Sigmoid colon (tissue), 6 donors: ENCODE measurements at regions not wholly inside any gene's neighbourhood (a gene's known extent, or its start where the extent isn't known, plus 50 kb on each side); places are given as distances from the start of the nearest gene placed in this dataset.

Source experiments
- DNase-seq: peaks from one replicate; pipeline ENCODE4 v3.0.0-alpha.2; 2019
- H3K27ac ChIP-seq, 4 donors: fragments of 200-600 bp; sonication (generic); one replicate each; pipeline ENCODE4 v1.5.1; 2016 to 2019; ENCODE audit warnings: mild to moderate bottlenecking in 1 of 4
- H3K27me3 ChIP-seq, 3 donors: fragments of 200-600 bp; sonication (generic); one replicate each; pipeline ENCODE4 v1.5.1; 2019; ENCODE audit warnings: mild to moderate bottlenecking in 1 of 3
- H3K36me3 ChIP-seq, 4 donors: fragments of 200-600 bp; sonication (generic); one replicate each; pipeline ENCODE4 v1.5.1; 2016 to 2019
- H3K4me1 ChIP-seq, 4 donors: fragments of 200-600 bp; sonication (generic); one replicate each; pipeline ENCODE4 v1.5.1; 2017 to 2019
- H3K4me3 ChIP-seq, 4 donors: fragments of 200-600 bp; sonication (generic); one replicate each; pipeline ENCODE4 v1.5.1; 2017 to 2019; ENCODE audit warnings: mild to moderate bottlenecking in 2 of 4, moderate library complexity in 1 of 4
- H3K9me3 ChIP-seq, 4 donors: fragments of 200-600 bp in 3 of 4; sonication (generic) in 3 of 4; one replicate each; pipeline versions ENCODE4 v1.5.1 to v1.6.1; 2013 to 2019
- EP300 ChIP-seq, 4 donors: sonication (generic); formaldehyde crosslinking; IDR thresholded peaks; one replicate each; pipeline ENCODE4 v1.6.1; 2017; ENCODE audit warnings: antibody characterized with exemption in 4 of 4
- POLR2A ChIP-seq, 2 donors: fragments of 450-650 bp; IDR thresholded peaks; one replicate each; pipeline ENCODE4 v1.6.1; 2016; ENCODE audit warnings: antibody characterized with exemption in 2 of 2, mild to moderate bottlenecking in 2 of 2, moderate library complexity in 2 of 2
- POLR2AphosphoS5 ChIP-seq, 4 donors: sonication (generic); formaldehyde crosslinking; IDR thresholded peaks; one replicate each; pipeline ENCODE4 v1.6.1; 2017; ENCODE audit warnings: antibody characterized with exemption in 4 of 4
- WGBS, 2 donors: extraction: QIAGEN DNeasy Blood & Tissue Kit; methylation state at CpG; one replicate each; pipeline ENCODE4 v1.1.7; 2013; 5-methylcytosine and 5-hydroxymethylcytosine counted together
- intact Hi-C: fragments of 100-400 bp; cut with DNase I; formaldehyde crosslinking; loops from one replicate; pipeline ENCODE4 v1.15.1; 2023
- TF ChIP-seq, protein P1 (sequence below), 4 experiments: fragments of 450-650 bp in 3 of 4; fragments of 200-600 bp in 1 of 4; IDR thresholded peaks; one replicate each; pipeline ENCODE4 v1.5.1; 2016 to 2019; ENCODE audit warnings: antibody characterized with exemption in 4 of 4, mild to moderate bottlenecking in 3 of 4, moderate library complexity in 2 of 4
- donor health status: healthy with polysubstance abuse.
- donor health status: healthy.

GRCh38 chr2:176818617-176819016 is 394.0 kb upstream of the HNRNPA3 start:
- DNase-seq: no peak
- H3K27ac ChIP-seq: no peak overlapping the region
- TF ChIP-seq, protein P1, sequence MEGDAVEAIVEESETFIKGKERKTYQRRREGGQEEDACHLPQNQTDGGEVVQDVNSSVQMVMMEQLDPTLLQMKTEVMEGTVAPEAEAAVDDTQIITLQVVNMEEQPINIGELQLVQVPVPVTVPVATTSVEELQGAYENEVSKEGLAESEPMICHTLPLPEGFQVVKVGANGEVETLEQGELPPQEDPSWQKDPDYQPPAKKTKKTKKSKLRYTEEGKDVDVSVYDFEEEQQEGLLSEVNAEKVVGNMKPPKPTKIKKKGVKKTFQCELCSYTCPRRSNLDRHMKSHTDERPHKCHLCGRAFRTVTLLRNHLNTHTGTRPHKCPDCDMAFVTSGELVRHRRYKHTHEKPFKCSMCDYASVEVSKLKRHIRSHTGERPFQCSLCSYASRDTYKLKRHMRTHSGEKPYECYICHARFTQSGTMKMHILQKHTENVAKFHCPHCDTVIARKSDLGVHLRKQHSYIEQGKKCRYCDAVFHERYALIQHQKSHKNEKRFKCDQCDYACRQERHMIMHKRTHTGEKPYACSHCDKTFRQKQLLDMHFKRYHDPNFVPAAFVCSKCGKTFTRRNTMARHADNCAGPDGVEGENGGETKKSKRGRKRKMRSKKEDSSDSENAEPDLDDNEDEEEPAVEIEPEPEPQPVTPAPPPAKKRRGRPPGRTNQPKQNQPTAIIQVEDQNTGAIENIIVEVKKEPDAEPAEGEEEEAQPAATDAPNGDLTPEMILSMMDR (IDR thresholded peaks at IDR 0.05): no peak
- TF ChIP-seq POLR2AphosphoS5 (IDR thresholded peaks at IDR 0.05): no peak
- TF ChIP-seq EP300 (IDR thresholded peaks at IDR 0.05): no peak
- TF ChIP-seq POLR2A (IDR thresholded peaks at IDR 0.05): no peak
- WGBS, 2 donors: 73 to 74% methylated on average over 7 of the region's 7 CpGs
- peaks cover 0 to 6% (median 2%) of the 10 kb centered on the region in 4 donors for H3K4me1 ChIP-seq
- H3K9me3 ChIP-seq: no peaks in the 10 kb centered on the region
- H3K4me3 ChIP-seq: no peak overlapping the region
- H3K36me3 ChIP-seq: no peaks in the 10 kb centered on the region
- intact Hi-C loops: loop anchor here (5.0 to 10.0 kb wide), 2 partner anchors 329 to 674 kb away; no protein-coding TSS in a partner anchor
- H3K27me3 ChIP-seq: no peaks in the 10 kb centered on the region

DNA sequence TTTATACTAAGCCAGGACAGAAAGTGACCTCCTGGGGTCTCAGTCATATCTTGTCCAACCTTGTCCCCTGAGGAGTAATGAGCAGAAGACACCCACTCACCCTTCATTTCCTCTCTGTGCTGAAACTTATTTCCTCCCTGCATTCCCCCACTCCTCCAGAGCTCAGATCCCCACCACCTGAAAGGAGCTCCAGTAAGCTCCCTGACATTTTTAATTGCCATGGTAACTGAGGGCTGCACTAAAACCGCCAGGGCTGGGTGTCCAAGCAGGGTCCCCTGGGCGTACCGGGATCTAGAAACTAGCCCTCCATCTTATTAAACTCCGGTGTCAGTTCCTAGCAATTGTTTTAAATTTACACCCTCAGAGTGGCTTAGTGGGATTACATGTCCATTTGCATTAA is 393.3 kb upstream of the HNRNPA3 start:
- no peaks in the 10 kb centered on the region for H3K27me3 ChIP-seq
- no peaks in the 10 kb centered on the region for H3K9me3 ChIP-seq
- intact Hi-C loops: loop anchor here (5.0 to 10.0 kb wide), 2 partner anchors 328 to 675 kb away; no protein-coding TSS in a partner anchor
- DNase-seq: no peak
- H3K4me1 ChIP-seq: peaks cover 0 to 5% (median 2%) of the 10 kb centered on the region in 4 donors
- H3K4me3 ChIP-seq: no peak overlapping the region
- H3K36me3 ChIP-seq: no peaks in the 10 kb centered on the region
- WGBS, 2 donors: 90 to 95% methylated on average over 4 of the region's 4 CpGs
- TF ChIP-seq EP300 (IDR thresholded peaks at IDR 0.05): no peak
- no peak for TF ChIP-seq POLR2AphosphoS5 (IDR thresholded peaks at IDR 0.05)
- no peak for TF ChIP-seq POLR2A (IDR thresholded peaks at IDR 0.05)
- TF ChIP-seq, protein P1 (IDR thresholded peaks at IDR 0.05): no peak
- no peak overlapping the region for H3K27ac ChIP-seq

- intact Hi-C loops: no loop called here
- Histone ChIP-seq H3K27me3 (no peaks in the 10 kb centered on the region), H3K4me1 (no peaks in the 10 kb centered on the region), H3K4me3 (no peak overlapping the region), H3K9me3 (no peaks in the 10 kb centered on the region), H3K27ac (no peak overlapping the region), H3K36me3 (no peaks in the 10 kb centered on the region)
- TF ChIP-seq POLR2A (IDR thresholded peaks at IDR 0.05) (no peak), EP300 (IDR thresholded peaks at IDR 0.05) (no peak), POLR2AphosphoS5 (IDR thresholded peaks at IDR 0.05) (no peak)
- TF ChIP-seq, protein P1 (IDR thresholded peaks at IDR 0.05): no peak
- no peak for DNase-seq
These were observed 392.1 kb upstream of the HNRNPA3 start for GRCh38 chr2:176820371-176820932.

- Histone ChIP-seq H3K27ac (no peak overlapping the region), H3K4me1 (no peaks in the 10 kb centered on the region), H3K4me3 (no peak overlapping the region), H3K9me3 (no peaks in the 10 kb centered on the region), H3K27me3 (no peaks in the 10 kb centered on the region), H3K36me3 (no peaks in the 10 kb centered on the region)
- intact Hi-C loops: no loop called here
- TF ChIP-seq, protein P1 (IDR thresholded peaks at IDR 0.05): no peak
- TF ChIP-seq EP300 (IDR thresholded peaks at IDR 0.05) (no peak), POLR2AphosphoS5 (IDR thresholded peaks at IDR 0.05) (no peak), POLR2A (IDR thresholded peaks at IDR 0.05) (no peak)
- 97% methylated on average over 4 of the region's 4 CpGs for WGBS, 2 donors
- no peak for DNase-seq
These were observed 391.2 kb upstream of the HNRNPA3 start for GRCh38 chr2:176821350-176821749.

DNA sequence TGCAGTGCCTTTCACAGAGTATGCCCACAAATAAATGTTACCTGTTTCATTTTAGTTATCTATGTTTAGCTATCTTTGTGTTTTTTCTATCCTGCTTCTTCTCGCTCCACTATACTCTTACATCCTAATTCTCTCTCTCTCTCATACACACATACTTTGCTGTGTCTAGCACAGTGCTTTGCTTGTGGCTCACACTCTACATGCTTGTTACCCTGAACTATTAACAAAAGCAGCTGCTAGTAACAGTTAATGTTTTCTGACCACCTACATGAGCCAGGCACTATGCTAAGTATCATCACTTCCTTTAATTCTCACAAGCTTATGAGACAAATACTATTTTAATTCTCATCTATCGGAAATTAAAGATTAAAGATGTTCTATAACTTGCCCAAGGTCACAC is 390.5 kb upstream of the HNRNPA3 start:
- Histone ChIP-seq H3K4me3 (no peak overlapping the region), H3K4me1 (no peaks in the 10 kb centered on the region), H3K27ac (no peak overlapping the region), H3K36me3 (no peaks in the 10 kb centered on the region), H3K27me3 (no peaks in the 10 kb centered on the region), H3K9me3 (no peaks in the 10 kb centered on the region)
- TF ChIP-seq POLR2A (IDR thresholded peaks at IDR 0.05) (no peak), EP300 (IDR thresholded peaks at IDR 0.05) (no peak), POLR2AphosphoS5 (IDR thresholded peaks at IDR 0.05) (no peak)
- TF ChIP-seq, protein P1 (IDR thresholded peaks at IDR 0.05): no peak
- 94 to 96% methylated on average over 2 of the region's 2 CpGs for WGBS, 2 donors
- intact Hi-C loops: no loop called here
- DNase-seq: no peak
